Esophagus squamous epithelium (tissue), 4 donors: ENCODE measurements at regions not wholly inside any gene's neighbourhood (a gene's known extent, or its start where the extent isn't known, plus 50 kb on each side); places are given as distances from the start of the nearest gene placed in this dataset.

ENCODE experiments used
- POLR2A ChIP-seq, 4 donors: fragments of 450-650 bp; IDR thresholded peaks; one replicate each; pipeline ENCODE4 v1.6.1; 2017; ENCODE audit warnings: antibody characterized with exemption in 4 of 4, mild to moderate bottlenecking in 4 of 4, moderate library complexity in 3 of 4
- TF ChIP-seq, protein P1 (sequence below), 6 experiments: fragments of 450-650 bp in 4 of 6; fragments of 200-600 bp in 2 of 6; sonication (generic) in 2 of 6; IDR thresholded peaks; one replicate each; pipeline ENCODE4 v1.5.1; 2016 to 2019; ENCODE audit warnings: antibody characterized with exemption in 6 of 6, mild to moderate bottlenecking in 4 of 6, moderate library complexity in 4 of 6

DNA sequence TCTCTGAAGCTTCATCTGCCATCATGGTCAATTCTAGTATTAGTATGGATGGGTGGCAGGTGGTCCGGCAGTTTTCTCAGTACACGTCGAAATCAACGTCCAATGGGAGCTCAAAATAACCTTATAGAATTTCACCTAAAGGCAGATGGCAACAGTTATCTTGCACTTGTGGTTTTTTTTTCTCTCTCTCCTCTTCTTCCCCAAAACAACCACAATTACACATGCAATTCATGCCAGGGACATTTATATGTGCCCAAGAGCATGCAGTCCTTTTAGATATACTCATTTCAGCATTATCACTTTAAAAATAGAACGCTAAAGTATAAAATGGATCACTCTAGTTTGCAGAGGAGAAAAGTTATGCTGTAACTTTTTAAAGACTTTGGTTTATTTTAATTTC lies 1428.9 kb upstream of the WWC1 start:
- TF ChIP-seq, protein P1, sequence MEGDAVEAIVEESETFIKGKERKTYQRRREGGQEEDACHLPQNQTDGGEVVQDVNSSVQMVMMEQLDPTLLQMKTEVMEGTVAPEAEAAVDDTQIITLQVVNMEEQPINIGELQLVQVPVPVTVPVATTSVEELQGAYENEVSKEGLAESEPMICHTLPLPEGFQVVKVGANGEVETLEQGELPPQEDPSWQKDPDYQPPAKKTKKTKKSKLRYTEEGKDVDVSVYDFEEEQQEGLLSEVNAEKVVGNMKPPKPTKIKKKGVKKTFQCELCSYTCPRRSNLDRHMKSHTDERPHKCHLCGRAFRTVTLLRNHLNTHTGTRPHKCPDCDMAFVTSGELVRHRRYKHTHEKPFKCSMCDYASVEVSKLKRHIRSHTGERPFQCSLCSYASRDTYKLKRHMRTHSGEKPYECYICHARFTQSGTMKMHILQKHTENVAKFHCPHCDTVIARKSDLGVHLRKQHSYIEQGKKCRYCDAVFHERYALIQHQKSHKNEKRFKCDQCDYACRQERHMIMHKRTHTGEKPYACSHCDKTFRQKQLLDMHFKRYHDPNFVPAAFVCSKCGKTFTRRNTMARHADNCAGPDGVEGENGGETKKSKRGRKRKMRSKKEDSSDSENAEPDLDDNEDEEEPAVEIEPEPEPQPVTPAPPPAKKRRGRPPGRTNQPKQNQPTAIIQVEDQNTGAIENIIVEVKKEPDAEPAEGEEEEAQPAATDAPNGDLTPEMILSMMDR (IDR thresholded peaks at IDR 0.05), result no peak
- TF ChIP-seq POLR2A (IDR thresholded peaks at IDR 0.05), result no peak
